SK-N-SH (cell line): ENCODE measurements at regions not wholly inside any gene's neighbourhood (a gene's known extent, or its start where the extent isn't known, plus 50 kb on each side); places are given as distances from the start of the nearest gene placed in this dataset.

Experiments
- CTCF ChIP-seq: fragments of 200-600 bp; sonication (generic); IDR thresholded peaks from 2 replicates; pipeline ENCODE4 v1.6.1; 2017; ENCODE audit warnings: antibody characterized with exemption, mild to moderate bottlenecking, moderate library complexity
- SIN3A ChIP-seq: IDR thresholded peaks from 2 replicates; pipeline ENCODE4 v1.6.1; 2012; ENCODE audit warnings: low read depth, mild to moderate bottlenecking, low read length, moderate library complexity, borderline replicate concordance

GRCh38 chr5:172559004-172559932 lies 81.8 kb upstream of the NEURL1B start:
- TF ChIP-seq SIN3A (no peak), CTCF (no peak)
